ENCODE measurements at regions not wholly inside any gene's neighbourhood (a gene's known extent, or its start where the extent isn't known, plus 50 kb on each side); places are given as distances from the start of the nearest gene placed in this dataset.
A peak's percentile ranks its signal among the peaks of the same experiment; 100 is the strongest.
"Not testable (repeated sequence)": the region's sequence is repeated elsewhere in the genome, so short reads cannot be mapped to it uniquely, and the experiment has no call there.

DNA sequence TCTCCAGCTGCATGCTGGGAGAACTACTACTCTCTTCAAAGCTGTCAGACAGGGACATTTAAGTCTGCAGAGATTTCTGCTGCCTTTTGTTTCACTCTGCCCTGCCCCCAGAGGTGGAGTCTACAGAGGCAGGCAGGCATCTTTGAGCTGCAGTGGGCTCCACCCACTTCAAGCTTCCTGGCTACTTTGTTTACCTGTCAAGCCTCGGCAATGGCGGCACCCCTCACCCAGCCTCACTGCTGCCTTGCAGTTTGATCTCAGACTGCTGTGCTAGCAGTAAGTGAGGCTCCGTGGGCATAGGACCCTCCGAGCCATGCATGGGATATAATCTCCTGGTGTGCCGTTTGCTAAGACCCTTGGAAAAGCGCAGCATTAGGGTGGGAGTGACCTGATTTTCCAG is 61.7 kb downstream of the DMRTA1 start:
- not testable (repeated sequence) for DNase-seq (ENCODE audit: low read depth)

DNA sequence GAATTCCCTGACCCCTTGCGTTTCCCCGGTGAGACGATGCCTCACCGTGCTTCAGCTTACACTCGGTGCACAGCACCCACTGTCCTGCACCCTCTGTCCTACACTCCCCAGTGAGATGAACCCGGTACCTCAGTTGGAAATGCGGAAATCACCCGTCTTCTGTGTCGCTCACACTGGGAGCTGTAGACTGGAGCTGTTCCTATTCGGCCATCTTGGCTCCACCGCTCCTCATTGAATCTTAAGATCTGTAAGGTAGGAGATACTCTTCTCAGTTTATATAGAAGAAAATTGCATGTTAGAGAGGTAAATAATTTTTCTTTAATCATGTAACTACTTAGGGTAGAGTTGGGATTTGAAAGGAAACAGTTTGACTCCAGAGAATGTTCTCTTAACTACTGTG is 62.2 kb downstream of the DMRTA1 start:
- no peak for DNase-seq (ENCODE audit: low read depth)

DNA sequence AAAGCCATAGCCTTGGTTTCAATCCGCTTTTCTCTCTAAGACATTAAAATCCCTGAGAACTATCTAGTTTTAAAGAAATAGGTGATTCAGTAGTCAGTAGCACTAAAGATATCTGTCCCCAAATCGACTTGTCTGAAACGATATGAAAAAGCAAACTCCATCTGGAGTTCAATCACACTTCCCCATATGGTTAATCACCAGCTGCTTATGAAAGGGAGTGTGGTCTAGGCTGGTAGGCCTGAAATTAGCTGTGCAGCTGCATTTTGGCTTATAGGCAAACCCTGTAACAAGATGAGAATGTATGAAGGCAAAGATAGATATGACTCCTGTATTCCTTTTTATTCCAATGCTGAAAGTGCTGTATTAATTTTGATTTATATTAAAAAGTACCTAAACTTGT is 65.9 kb downstream of the DMRTA1 start:
- DNase-seq (ENCODE audit: low read depth) = no peak

DNA sequence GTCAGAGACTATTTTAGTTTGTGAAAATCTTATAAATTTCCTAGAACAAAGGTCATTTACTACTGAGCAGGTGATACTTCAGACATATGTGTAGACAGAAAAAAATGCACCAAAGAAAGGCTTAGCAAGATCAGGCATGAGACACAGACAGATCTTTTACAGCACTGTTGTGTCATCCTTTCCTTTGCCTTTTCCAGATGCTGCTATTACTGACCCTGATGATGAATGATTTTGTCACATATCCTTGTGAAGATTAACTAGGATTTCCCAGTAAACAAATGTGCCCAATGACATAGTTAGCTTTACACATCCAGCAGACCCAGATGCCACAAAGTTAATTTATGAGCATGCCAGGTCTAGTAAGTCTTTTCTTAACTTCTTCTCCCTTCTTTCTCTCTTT is 68.2 kb downstream of the DMRTA1 start:
- no peak for DNase-seq (ENCODE audit: low read depth)

DNA sequence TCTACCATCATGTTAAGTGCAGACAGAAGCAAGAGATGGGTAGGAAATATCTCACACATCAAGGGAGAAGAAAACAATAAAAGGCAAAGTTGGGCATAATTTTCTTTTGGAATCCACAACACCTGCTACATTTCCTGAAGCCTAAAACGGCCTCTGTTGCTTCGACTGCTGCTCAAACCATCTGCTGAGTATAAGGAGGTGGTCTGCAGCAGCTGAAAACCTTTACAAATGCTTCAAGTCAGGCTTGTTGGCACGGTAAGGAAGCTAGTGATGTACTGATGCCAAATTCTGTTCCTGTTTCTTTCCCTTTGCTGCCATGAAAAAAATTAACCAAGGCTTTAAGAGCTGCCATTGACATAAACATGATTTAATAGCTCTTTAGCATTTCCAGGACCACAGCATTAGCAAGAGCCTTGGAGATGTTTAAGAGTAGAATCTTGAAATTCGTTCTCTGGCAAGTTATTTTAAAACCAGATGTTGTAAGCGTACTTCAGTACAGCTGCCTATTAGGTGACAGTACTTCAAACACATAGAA is 75.6 kb downstream of the DMRTA1 start:
- DNase-seq (ENCODE audit: low read depth) = no peak

DNA sequence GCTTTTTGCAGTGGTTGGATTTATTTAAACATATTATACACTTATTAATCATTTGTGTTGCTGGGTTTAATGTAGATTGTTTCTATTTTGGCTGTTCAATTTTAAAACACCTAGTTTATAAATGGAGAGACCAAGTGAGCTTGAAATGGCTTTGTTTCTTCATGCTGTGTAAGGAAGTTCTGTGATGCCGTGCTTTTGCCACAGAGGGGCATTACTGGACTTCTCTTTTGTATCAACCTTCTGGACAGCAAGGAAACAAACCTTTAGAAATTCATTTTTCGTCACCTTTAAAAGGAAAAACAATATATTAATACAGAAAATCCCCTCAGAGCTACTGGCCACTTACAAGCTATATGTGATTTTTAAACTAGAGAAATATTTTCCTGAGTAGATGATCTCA is 81.9 kb downstream of the DMRTA1 start:
- DNase-seq (ENCODE audit: low read depth) = no peak

DNA sequence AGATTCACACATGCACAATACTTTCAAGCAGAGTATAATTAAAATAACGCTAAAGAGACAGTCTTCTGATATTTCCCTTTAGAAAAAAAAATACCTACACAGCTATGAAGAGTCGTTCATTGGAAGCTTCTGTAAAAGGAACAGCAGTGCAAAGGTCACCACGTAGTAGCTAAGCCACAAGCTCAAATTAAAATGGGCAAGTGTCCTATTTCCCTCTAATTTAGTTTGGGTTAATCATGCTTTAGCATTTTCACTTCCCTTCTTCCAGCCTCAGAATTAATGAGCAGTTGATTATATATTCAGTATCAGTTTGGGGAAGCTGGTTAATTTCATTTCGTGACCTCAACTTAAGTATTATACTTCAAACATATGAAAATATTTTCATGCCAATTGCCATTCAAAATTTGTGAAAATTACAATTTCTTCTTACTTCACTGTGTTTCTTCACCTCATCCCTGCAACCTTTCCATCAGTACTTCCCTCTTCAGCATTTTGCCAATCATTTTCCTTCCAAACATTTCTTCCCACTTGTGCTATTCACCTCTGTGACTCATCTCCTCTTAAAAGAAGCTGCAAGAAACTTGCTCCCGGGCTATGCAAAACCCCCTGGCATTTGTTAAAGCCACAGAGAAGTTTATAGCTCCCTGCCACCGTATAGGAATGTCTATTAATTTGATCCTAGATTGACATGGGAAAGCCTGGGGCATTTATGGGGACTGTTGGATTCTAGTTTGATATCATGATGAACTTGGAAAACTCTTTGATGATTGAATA is 83.0 kb downstream of the DMRTA1 start:
- no peak for DNase-seq (ENCODE audit: low read depth)

DNA sequence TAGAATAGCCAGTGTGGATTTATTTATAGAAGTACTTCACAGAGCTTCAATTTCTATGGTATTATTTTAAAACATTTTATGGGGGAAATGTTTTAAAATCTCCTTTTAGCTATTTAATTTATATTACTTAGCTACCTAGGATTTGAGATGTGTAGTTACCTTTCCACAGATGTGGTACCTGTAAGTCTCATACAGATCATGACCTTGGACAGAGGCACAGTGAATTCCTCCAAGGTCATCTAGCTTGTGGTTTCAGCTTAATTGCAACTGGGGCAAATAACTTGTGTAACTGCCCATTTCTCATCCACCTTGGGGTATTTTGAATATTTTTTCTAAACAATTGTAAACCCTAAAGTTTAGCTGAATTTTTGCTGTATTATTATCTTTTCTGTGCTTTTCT is 89.2 kb downstream of the DMRTA1 start:
- no peak for DNase-seq (ENCODE audit: low read depth)

DNA sequence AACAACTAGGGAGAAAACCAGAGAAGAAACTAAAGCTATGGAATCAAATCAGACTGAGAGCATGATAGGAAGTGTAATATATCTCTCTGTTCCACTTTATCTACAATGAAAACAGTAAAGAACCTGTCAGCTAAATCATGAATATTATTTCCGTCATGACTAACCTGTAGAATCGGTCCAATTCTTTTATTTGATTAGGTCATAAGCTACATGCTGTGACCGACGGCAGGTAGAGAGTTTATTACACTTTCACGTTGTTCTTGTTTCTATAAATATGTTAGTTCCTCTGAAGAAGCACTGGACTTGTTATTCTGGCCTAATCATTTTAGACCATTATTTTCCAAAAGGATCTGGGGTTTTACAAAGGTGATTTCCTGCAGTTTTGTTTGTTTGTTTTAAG is 91.1 kb downstream of the DMRTA1 start:
- DNase-seq (ENCODE audit: low read depth) = no peak

DNA sequence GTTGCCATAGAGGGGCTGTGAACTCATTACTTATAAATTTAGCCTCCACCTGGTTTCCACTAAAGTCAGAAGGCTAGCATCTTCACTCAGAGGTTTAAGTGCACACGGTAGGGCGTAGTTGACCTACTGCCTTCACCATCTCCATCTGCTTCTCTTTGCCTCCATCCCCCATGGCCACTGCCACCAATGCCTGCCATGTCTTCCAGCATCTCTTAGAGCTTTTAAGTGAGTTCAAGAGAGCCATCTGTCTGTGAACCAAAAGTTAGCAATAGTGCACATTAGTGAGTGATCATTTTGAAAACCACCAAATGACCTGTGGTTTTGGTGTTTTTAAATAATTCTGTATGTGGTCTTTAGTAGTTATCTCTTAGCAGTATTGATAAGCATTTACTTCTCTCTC is 102.0 kb downstream of the DMRTA1 start:
- DNase-seq (ENCODE audit: low read depth) = no peak

DNA sequence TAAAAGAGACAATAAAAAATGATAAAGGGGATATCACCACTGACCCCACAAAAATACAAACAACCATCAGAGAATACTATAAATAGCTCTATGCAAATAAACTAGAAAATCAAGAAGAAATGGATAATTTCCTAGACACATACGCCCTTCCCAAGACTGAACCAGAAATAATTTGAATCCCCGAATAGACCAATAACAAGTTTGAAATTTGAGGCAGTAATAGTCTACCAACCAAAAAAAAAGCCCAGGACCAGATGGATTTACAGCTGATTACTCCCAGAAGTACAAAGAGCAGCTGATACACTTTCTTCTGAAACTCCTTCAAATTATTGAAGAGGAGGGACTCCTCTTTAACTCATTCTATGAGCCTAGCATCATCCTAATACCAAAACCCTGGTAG is 128.1 kb downstream of the DMRTA1 start:
- no peak for DNase-seq (ENCODE audit: low read depth)

DNA sequence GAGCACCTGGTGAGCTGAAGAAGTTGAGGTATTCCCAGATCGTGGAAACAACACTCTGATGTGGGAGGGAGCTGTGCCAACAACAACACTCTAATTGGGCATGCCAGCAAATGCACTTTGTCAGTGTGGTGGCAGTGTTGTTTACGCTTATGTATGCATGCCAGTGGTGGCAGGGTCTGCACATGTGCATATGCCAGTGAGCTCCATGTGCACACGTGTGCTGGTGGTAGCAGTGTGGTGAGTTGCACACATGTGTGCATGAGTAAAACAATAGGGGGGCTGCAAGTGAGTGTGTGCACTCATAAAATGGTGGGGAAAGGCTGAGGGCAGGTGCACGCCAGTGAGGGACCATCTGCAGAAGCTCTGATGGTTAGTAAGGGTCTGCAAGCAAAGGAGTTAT is 134.2 kb downstream of the DMRTA1 start:
- no peak for DNase-seq (ENCODE audit: low read depth)

DNA sequence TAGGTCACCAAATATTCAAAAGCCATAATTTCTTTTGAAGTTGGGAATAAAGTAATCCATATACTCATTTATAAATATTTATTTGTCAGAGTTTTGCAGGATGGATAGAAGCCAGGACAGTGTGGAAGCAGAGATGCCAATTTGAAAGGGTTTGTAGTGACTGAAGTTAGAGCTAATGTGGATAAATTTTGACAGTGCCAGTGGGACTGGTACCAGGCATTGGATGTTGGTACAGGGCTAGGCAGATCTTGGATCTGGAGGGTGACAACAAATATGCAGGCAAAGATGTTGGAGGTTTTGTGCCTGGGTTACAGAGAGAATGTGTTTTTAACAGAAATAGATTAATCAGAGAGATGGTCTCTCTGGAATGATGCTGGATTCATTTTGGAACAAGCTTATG is 135.6 kb downstream of the DMRTA1 start:
- no peak for DNase-seq (ENCODE audit: low read depth)

DNA sequence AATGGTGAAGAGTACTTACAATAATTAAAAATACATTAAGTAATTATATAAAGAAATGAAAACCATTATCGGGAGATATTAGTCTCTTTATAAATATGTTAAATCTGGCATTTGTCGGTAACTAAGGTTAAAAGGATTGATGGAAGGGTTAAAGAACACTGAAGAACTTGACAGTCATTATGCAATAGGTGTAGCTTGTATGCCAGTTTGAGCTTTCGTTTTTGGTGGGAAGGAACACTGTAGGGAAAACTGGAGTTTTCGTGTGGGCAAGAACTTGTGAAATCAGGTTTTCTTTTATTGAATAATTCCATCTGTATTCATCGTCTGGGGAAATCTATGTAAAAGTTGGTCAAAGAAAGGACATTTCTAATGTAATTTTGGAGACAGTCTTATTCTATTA is 142.3 kb downstream of the DMRTA1 start:
- no peak for DNase-seq (ENCODE audit: low read depth)

DNA sequence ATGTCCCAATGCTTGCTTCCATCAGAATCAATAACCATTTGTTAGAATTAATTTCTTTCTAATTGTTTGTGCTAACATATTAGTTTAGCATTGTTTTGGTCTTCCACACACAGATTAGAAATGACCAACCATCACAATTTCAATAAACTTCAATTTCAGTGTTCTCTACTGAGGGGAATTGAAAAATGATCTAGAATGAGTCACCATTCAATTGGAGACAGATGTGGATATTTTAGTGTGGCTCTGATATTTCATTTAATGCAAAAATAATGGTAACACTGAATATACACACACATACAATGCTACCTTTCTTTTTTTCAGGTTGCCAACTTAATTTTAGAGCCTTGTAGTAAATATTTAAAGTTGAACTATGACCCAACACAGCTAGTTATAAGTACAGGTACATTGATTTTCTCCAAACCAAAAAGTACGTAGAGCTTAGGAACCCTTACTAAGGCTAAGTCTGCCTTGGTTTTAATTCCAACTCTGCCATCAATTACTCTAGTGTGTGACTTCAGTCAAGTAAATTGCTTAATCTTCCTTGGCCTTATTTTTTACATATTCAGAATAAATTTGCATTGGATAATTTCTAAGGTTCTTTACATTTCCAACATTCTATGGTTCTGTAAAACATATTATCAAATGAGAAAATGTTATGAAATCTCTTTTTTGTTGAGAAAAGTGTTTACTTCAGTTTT is 143.9 kb downstream of the DMRTA1 start:
- no peak for DNase-seq (ENCODE audit: low read depth)

DNA sequence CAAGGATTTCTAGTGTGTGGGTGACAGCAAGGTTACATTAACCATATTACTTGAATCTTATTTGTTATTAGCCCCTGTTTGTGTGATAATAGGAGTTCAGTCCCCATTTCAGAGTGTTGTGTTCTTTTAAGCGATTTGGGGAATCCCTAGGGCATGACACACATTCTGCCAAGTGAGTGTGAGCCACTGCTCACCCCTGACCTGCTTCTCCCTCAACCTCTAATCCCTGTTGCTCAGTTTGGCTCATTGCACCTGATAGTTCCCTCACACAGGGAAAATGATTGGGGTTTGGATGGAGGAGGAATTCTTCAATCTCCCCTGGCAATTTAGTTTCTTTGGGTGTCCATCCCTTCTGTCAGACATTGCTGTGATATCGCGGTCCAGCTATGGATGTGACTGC is 149.2 kb downstream of the DMRTA1 start:
- DNase-seq (ENCODE audit: low read depth) = no peak

DNA sequence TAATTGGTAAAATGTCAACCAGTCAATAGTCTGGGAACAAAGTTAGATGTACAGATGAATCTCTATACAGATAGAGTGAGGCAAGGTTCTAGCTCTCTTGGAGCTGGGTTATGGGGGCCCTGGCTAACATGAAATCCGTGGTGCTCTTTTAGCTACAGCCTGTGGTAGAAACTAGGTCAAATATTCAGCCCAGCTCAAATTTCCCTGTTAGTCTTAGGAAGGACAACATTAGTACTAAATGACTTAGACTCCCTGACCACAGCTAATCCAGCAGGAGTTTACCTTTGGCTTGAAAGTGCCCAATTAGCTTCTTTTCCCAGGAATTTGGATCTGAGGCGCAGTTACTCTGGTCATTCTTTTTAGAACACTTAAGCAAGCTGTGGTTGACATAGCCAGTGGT is 170.5 kb downstream of the DMRTA1 start:
- DNase-seq (ENCODE audit: low read depth) = no peak

DNA sequence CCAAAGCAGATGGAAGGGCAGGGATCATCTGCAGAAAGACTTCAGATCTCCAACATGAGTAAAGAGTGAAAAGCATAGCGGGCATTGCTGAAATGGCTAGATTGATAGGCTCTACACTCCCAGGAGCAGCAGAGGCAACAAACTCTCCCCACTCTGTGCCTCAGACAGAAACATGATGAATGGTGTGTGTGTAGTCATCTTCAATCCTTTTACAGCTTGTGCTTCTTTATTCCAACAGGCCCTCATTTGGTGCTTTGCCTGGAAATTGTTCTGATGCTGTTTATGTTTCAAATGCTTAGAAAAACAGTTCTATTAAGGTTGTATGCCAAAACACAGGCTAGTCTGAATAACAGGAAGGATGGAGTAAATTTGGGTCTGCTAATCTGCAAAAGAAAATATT is 176.2 kb downstream of the DMRTA1 start:
- DNase-seq (ENCODE audit: low read depth) = no peak

DNA sequence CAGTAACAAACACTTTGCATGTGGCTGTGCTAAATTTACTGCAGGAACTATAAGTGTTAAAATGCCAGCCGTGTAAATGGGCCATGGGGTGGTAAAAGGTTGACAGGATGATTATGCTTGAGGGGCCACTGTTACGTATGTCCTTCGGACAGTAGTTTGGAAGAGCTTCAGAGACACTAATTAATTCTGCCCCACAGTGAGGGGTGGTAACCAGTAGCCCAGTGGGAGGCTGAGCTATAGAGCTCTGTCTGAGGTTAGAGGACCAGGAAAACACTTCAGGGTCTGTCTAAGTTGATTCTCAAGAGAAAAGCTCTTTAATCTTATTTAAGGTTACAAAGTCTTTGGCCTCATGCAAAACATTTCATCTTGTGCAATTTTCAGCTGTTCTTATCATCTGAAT is 176.6 kb downstream of the DMRTA1 start:
- DNase-seq (ENCODE audit: low read depth) = no peak

DNA sequence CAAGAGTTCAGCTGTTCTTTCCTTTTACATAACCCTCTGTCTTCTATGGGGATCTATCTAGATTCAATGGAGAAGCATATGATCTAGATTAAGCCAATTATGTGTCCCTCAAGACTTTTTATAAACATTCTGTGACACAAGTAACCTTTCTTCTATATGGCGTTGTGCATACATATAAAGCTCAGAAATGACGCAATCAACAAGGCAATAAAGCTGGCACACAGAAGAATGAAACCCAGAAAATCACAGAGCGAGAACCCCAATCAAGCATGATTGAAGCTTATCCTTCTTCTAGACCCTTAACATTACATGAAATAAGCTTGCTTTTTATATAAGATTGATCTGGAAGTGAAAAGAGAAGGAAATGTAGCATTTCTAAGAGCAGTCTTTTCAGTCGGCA is 178.9 kb downstream of the DMRTA1 start:
- no peak for DNase-seq (ENCODE audit: low read depth)

DNA sequence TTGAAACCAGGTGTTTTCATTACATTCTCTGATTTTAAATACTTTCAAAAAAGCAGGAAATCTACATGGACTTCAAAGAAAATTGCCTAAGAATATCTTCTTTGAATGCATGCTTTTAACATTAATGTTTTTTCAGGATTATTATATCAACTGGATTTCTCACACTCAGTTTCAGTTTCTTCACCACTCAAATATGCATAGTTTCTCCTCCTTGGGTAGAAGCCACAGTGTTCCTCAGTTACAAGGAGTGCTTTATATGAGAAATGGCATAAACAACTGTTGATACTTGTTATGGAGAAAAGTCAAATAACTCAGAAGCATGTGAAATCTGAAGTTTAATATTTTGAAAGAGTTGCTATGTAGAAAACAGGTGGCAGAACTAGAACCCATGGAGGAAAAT is 196.9 kb downstream of the DMRTA1 start:
- no peak for DNase-seq (ENCODE audit: low read depth)

DNA sequence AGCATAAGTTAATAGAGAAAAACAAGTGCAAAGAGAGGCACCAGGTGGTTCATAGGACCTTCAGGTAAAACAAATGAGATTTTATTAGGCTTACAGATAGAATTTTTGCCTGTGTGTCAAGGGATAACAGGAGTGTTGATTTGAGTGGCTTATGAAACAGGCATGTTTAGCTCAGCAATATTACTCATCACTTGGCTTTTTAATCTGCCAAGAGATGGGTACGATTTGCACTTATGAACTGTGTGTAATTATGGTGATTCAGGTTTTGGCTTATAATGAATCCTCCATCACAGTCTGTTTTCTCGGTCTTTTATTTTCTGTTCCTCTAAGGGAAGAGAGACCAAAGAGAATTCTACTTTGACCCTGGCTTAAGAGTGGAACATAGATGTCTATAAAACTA is 199.3 kb downstream of the DMRTA1 start:
- DNase-seq (ENCODE audit: low read depth) = no peak

DNA sequence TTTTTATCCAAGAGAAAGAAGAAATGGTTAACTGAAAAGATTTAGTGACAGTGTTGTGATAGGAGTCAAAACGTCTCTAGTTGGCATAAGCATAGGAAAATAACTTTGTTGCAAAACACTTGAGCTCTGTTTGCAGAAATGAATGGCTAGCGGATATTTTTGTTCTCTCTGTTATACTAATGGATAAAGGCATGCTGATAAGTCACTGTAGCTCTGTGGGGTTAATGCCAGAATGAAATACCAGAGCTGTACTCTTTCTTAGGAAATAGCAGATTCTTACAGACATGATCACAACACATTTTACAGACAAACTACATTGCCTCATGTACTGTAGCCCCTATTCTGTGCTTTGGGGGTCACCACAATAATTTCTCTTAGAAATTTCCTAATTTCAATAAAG is 202.8 kb downstream of the DMRTA1 start:
- peak; percentile 12 for DNase-seq (ENCODE audit: low read depth)

DNA sequence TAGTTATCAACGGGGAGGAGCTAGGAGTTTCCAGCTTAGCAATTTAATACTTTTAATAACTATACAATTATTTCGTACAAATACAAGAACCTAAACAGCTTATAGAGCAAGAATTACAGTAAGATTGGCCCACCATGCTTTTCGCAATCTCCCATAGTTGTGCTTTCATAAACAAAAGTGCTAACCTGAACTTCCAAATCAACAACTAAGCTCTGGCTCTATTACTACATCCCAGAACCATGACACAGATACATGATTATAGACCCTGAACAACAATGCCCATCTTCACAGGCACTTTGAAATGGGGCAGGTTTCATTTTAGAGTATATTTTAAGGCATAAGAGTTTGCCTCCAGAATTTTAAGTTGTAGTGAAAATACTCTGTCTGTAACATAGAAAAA is 203.5 kb downstream of the DMRTA1 start:
- no peak for DNase-seq (ENCODE audit: low read depth)

All from fibroblast of the conjunctiva (primary cell).